Progenitor cell of endocrine pancreas (in vitro differentiated cells): ENCODE measurements at regions not wholly inside any gene's neighbourhood (a gene's known extent, or its start where the extent isn't known, plus 50 kb on each side); places are given as distances from the start of the nearest gene placed in this dataset.

Source experiments
- DNase-seq: peaks from one replicate; pipeline ENCODE4 v3.0.0; 2021; ENCODE audit warnings: low spot score; ENCODE audit not compliant: unreplicated experiment
- H3K27ac Mint-ChIP-seq: 2 replicates; pipeline ENCODE4 v1.8.0; 2021; ENCODE audit warnings: mild to moderate bottlenecking, moderate library complexity, mixed read lengths
- H3K27me3 Mint-ChIP-seq: 2 replicates; pipeline ENCODE4 v1.8.0; 2021; ENCODE audit warnings: mixed read lengths
- H3K36me3 Mint-ChIP-seq: 2 replicates; pipeline ENCODE4 v1.8.0; 2022; ENCODE audit warnings: mixed read lengths; ENCODE audit not compliant: insufficient read depth
- H3K4me1 Mint-ChIP-seq: 2 replicates; pipeline ENCODE4 v1.8.0; 2021; ENCODE audit warnings: low read depth, mixed read lengths
- H3K4me3 Mint-ChIP-seq: 2 replicates; pipeline ENCODE4 v1.8.0; 2021; ENCODE audit warnings: low read depth, mild to moderate bottlenecking, moderate library complexity, mixed read lengths
- H3K9me3 Mint-ChIP-seq: 2 replicates; pipeline ENCODE4 v1.8.0; 2021; ENCODE audit warnings: low read depth, mixed read lengths
- TF ChIP-seq, protein P1 (sequence below): fragments of 200-600 bp; sonication (generic); IDR thresholded peaks from one replicate; pipeline ENCODE4 v1.5.0; 2021; ENCODE audit warnings: antibody characterized with exemption, mild to moderate bottlenecking; ENCODE audit not compliant: unreplicated experiment

DNA sequence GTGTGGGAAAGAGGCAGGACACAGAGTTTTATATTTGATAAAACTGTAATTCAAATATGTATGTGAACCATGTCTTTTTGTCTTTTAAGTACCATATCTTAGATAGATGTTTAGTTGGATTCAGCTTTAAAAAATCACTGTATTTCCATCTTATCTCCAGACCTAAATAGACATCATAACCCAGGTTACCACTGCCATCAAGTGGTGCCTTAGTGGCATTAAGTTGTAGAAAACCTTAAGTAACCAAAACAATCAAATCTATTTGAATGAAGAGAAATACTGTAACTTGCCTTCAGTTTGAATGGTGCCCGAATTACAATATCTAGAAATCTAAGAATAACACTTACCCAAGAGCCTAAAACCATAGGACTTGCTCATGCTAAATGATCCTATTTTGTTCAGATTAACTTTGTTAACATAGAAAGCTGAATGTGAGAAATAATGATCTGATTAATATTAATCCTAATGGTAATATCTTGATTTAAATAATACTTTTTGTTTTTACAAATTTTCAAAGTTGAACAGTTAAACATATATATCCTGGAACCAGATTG lies 92.5 kb upstream of the MAP2 start:
- peaks cover 8% of the 10 kb centered on the region for H3K4me1 Mint-ChIP-seq

DNA sequence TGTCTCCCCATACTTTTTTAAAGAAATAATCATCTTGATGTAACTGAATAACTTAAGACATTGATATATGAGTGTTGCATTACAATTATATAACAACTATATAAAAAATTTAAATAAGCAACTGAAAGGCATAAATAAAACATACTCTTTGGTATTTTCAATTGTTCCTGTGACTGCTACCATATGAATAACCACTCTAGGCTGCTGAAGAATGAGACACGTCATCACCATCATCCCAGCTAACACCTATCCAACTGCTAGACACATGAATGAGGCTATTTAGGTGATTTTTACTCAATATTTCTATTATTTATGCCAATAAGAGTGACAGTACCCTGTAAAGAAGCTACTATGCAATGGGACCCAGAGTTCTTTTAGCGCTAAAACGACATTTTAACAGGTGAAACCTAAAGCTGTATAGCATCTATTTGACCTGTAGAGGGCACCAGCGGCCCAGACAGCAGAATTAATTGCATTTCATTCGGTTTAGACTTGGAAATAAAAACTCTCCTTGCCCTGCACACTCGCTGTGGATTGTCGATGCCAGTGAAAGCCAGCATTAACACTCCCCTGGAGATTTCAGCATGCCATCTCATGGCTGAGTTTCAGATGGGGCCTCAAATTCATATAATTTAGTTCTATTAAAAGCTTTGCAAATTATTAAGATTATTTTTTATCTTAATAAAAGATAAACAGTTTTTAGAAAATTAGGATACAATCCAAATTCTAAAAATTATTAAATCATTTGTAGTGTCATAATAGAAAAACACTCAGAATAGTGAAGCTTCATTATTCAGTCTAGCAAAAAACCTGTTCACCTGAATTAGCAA lies 89.4 kb upstream of the MAP2 start:
- no peaks in the 10 kb centered on the region for H3K36me3 Mint-ChIP-seq
- no peaks in the 10 kb centered on the region for H3K9me3 Mint-ChIP-seq
- H3K27me3 Mint-ChIP-seq, result peaks cover 7% of the 10 kb centered on the region
- H3K27ac Mint-ChIP-seq, result no peak overlapping the region
- peaks cover 4% of the 10 kb centered on the region for H3K4me1 Mint-ChIP-seq
- TF ChIP-seq, protein P1, sequence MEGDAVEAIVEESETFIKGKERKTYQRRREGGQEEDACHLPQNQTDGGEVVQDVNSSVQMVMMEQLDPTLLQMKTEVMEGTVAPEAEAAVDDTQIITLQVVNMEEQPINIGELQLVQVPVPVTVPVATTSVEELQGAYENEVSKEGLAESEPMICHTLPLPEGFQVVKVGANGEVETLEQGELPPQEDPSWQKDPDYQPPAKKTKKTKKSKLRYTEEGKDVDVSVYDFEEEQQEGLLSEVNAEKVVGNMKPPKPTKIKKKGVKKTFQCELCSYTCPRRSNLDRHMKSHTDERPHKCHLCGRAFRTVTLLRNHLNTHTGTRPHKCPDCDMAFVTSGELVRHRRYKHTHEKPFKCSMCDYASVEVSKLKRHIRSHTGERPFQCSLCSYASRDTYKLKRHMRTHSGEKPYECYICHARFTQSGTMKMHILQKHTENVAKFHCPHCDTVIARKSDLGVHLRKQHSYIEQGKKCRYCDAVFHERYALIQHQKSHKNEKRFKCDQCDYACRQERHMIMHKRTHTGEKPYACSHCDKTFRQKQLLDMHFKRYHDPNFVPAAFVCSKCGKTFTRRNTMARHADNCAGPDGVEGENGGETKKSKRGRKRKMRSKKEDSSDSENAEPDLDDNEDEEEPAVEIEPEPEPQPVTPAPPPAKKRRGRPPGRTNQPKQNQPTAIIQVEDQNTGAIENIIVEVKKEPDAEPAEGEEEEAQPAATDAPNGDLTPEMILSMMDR, result peak; percentile 94
- H3K4me3 Mint-ChIP-seq, result no peak overlapping the region
- peak; percentile 40 for DNase-seq

More for the DNA sequence above, 92.5 kb upstream of the MAP2 start:
- no peak for DNase-seq
- Mint-ChIP-seq H3K27me3 (no peaks in the 10 kb centered on the region), H3K9me3 (no peaks in the 10 kb centered on the region), H3K4me3 (no peak overlapping the region), H3K27ac (no peak overlapping the region), H3K36me3 (no peaks in the 10 kb centered on the region)
- TF ChIP-seq, protein P1, result peak; percentile 68

DNA sequence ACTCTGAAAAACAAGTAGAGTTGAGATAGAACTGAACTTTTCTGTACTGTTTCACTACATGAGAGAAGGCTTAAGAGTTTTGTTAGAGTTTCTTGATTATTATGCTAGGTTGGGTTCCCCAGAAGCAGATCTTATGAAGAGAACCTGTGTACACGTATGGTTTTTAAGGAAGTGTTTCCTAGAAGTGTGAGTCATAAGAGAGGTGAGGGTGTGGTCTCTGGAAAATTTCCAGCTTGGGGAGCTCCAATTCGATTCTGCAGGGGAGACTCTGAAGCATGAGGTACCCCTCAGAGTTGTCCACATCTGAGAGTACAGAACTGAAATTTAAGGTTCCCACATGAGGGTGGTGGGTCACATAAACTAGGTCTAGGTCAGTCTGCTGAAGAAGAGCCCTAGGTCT lies 83.3 kb upstream of the MAP2 start:
- H3K4me3 Mint-ChIP-seq, result no peak overlapping the region
- no peaks in the 10 kb centered on the region for H3K4me1 Mint-ChIP-seq
- TF ChIP-seq, protein P1, result no peak
- H3K36me3 Mint-ChIP-seq, result no peaks in the 10 kb centered on the region
- no peaks in the 10 kb centered on the region for H3K9me3 Mint-ChIP-seq
- H3K27me3 Mint-ChIP-seq, result peaks cover 11% of the 10 kb centered on the region
- DNase-seq, result no peak
- no peak overlapping the region for H3K27ac Mint-ChIP-seq

DNA sequence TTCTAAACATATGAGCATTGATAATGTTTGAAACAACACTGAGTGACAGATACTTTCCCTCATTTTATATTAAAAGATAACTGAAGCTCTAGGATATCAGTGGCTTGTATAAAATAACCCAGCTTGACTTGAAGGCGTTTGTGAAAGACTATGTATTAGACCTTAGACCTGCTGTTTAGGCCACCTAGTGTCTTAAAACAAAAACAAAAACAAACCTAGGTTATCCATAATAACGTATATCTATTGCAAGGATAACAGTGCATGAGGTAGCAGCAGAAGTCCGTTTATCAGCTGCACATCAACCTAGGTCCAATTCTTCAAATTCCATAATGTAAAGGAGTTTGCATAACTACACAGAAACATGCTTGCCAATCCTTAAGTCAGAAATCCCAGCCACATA lies 79.5 kb upstream of the MAP2 start:
- Mint-ChIP-seq H3K4me1 (no peaks in the 10 kb centered on the region), H3K9me3 (no peaks in the 10 kb centered on the region), H3K27me3 (peaks cover 4% of the 10 kb centered on the region), H3K27ac (no peak overlapping the region), H3K36me3 (no peaks in the 10 kb centered on the region), H3K4me3 (no peak overlapping the region)
- TF ChIP-seq, protein P1, result no peak
- no peak for DNase-seq

DNA sequence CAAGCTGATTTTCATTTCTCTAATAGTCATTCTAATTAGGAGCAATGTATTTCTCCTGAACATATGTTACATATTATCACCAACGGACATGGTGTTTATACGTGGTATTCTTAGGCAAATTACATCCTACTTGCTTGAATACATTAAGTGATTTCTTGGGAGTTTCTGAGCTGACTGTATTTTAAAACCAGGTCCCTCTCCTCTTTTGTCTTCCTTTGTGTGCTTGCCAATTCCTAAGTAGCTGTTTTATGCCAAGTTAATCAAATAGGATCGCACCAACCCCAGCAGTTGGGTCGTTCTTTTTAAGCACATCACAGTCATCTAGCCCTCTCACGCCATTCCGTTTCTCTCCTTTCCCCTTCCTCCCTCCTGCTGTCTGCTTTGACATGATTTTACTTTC lies 75.4 kb upstream of the MAP2 start:
- no peak for DNase-seq
- Mint-ChIP-seq H3K4me1 (no peaks in the 10 kb centered on the region), H3K27me3 (no peaks in the 10 kb centered on the region), H3K9me3 (no peaks in the 10 kb centered on the region), H3K36me3 (no peaks in the 10 kb centered on the region), H3K4me3 (no peak overlapping the region), H3K27ac (no peak overlapping the region)
- TF ChIP-seq, protein P1, result no peak
